H1 (cell line): ENCODE measurements at regions not wholly inside any gene's neighbourhood (a gene's known extent, or its start where the extent isn't known, plus 50 kb on each side); places are given as distances from the start of the nearest gene placed in this dataset.

Experiments used
- CEBPB ChIP-seq: IDR thresholded peaks from 2 replicates; pipeline ENCODE4 v1.6.1; 2012; ENCODE audit warnings: low read depth, low read length
- HDAC2 ChIP-seq, 2 experiments: fragments of 300-600 bp in 1 of 2; sonication (generic) in 1 of 2; IDR thresholded peaks; 2 replicates each; pipeline ENCODE4 v1.6.1; 2011 to 2012; ENCODE audit warnings: low read depth in 2 of 2, low read length in 2 of 2, mild to moderate bottlenecking in 2 of 2, moderate library complexity in 2 of 2, borderline replicate concordance in 1 of 2, inconsistent platforms in 1 of 2
- RFX5 ChIP-seq: IDR thresholded peaks from 2 replicates; pipeline ENCODE4 v1.6.1; 2011; ENCODE audit warnings: low read depth, low read length, improper control_type of control experiment, borderline replicate concordance
- TF ChIP-seq, protein P1 (sequence below): IDR thresholded peaks from 2 replicates; pipeline ENCODE4 v1.6.1; 2012; ENCODE audit warnings: inconsistent platforms
- TF ChIP-seq, protein P2 (sequence below): IDR thresholded peaks from 2 replicates; pipeline ENCODE4 v1.6.1; 2011; ENCODE audit warnings: low read length, improper control_type of control experiment

DNA sequence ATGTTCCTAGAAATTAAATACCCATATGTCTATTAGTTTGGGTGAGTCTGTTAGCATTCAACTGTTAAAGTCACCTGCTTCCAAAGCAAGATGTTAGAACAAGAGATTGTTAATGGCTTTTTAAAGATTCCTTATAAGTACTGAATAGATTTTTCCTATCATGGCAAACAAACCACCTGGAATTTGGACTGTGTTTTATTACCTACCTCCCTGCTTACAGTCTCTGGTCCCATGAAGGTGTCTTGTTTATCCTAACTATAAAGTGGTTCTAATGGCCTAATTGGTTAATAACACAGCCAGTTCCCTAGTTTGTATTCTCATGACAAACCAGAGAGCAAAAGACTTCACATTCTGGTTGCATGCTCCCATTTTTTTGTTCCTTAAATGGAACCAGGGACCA is 149.5 kb downstream of the PPP1R2C start (continued):
- TF ChIP-seq RFX5 (no peak), CEBPB (no peak), HDAC2 (IDR thresholded peaks at IDR 0.05; ENCODE audit: borderline replicate concordance in 1 of 2, low read depth in 2 of 2, low read length in 2 of 2) (no peak)
- TF ChIP-seq, protein P1, sequence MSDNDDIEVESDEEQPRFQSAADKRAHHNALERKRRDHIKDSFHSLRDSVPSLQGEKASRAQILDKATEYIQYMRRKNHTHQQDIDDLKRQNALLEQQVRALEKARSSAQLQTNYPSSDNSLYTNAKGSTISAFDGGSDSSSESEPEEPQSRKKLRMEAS = no peak
- TF ChIP-seq, protein P2, sequence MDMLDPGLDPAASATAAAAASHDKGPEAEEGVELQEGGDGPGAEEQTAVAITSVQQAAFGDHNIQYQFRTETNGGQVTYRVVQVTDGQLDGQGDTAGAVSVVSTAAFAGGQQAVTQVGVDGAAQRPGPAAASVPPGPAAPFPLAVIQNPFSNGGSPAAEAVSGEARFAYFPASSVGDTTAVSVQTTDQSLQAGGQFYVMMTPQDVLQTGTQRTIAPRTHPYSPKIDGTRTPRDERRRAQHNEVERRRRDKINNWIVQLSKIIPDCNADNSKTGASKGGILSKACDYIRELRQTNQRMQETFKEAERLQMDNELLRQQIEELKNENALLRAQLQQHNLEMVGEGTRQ = no peak
